ENCODE measurements at regions not wholly inside any gene's neighbourhood (a gene's known extent, or its start where the extent isn't known, plus 50 kb on each side); places are given as distances from the start of the nearest gene placed in this dataset.
"Not testable (repeated sequence)": the region's sequence is repeated elsewhere in the genome, so short reads cannot be mapped to it uniquely, and the experiment has no call there.

DNA sequence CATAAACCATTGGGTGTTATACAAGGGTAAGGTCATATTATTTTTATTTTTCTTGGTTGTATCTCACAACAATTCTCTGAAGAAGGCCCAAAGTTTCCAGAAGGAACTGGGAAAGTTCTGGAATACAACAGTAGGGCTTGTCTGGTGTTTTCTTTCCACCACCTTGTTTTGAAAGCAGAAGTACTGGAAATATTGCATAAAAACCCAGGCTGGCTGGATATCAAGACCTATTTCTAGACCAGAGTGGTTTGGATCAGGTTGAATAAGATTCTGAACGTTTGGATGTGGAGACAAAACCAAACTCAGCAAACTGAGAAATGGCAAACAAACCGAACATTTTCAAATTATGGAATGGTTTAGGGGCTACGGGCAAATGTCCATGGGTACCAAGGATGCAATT lies 182.6 kb upstream of the FZD8 start:
- Histone ChIP-seq H3K27ac (no peak overlapping the region), H3K9me3 (no peaks in the 10 kb centered on the region), H3K4me1 (peaks cover 3 to 20% (median 12%) of the 10 kb centered on the region in 3 donors), H3K36me3 (no peaks in the 10 kb centered on the region), H3K27me3 (no peaks in the 10 kb centered on the region), H3K4me3 (no peak overlapping the region)
- WGBS, 2 donors, result 56 to 73% methylated on average over 3 of the region's 3 CpGs
- no peak for DNase-seq
- intact Hi-C loops (cut with DNase I), result no loop called here
- TF ChIP-seq POLR2A (IDR thresholded peaks at IDR 0.05), result no peak
- TF ChIP-seq, protein P1, sequence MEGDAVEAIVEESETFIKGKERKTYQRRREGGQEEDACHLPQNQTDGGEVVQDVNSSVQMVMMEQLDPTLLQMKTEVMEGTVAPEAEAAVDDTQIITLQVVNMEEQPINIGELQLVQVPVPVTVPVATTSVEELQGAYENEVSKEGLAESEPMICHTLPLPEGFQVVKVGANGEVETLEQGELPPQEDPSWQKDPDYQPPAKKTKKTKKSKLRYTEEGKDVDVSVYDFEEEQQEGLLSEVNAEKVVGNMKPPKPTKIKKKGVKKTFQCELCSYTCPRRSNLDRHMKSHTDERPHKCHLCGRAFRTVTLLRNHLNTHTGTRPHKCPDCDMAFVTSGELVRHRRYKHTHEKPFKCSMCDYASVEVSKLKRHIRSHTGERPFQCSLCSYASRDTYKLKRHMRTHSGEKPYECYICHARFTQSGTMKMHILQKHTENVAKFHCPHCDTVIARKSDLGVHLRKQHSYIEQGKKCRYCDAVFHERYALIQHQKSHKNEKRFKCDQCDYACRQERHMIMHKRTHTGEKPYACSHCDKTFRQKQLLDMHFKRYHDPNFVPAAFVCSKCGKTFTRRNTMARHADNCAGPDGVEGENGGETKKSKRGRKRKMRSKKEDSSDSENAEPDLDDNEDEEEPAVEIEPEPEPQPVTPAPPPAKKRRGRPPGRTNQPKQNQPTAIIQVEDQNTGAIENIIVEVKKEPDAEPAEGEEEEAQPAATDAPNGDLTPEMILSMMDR (IDR thresholded peaks at IDR 0.05), result no peak

DNA sequence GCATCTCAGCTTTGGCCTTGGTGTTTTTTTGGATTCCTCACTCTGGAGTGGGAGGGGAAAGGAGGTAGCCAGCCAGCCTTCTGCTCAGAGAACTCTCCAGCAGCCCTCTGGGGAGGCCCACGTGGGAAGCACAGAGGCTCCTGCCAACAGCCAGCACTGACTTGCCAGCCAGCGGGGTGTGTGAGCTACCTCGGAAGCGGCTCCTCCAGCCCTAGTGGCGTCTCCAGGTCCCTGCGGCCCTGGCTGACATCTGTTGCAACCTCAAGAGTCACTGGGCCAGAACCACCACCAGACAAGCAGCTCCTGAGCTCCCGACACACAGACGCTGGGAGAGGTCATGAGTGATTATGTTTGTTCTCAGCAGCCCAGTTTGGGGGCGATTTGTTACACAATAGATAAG lies 180.2 kb upstream of the FZD8 start:
- DNase-seq, result no peak
- intact Hi-C loops (cut with DNase I), result no loop called here
- Histone ChIP-seq H3K36me3 (no peaks in the 10 kb centered on the region), H3K27ac (no peak overlapping the region), H3K9me3 (no peaks in the 10 kb centered on the region), H3K4me1 (peaks cover 3 to 20% (median 12%) of the 10 kb centered on the region in 3 donors), H3K4me3 (no peak overlapping the region), H3K27me3 (no peaks in the 10 kb centered on the region)
- TF ChIP-seq, protein P1 (IDR thresholded peaks at IDR 0.05), result peak in 5 of 6 experiments; percentile 33 to 61 (median 42)
- TF ChIP-seq POLR2A (IDR thresholded peaks at IDR 0.05), result no peak
- WGBS, 2 donors, result 0% methylated on average over 1 of the region's 9 CpGs; no CpG with 5 or more reads in 1 of the 2 donors

DNA sequence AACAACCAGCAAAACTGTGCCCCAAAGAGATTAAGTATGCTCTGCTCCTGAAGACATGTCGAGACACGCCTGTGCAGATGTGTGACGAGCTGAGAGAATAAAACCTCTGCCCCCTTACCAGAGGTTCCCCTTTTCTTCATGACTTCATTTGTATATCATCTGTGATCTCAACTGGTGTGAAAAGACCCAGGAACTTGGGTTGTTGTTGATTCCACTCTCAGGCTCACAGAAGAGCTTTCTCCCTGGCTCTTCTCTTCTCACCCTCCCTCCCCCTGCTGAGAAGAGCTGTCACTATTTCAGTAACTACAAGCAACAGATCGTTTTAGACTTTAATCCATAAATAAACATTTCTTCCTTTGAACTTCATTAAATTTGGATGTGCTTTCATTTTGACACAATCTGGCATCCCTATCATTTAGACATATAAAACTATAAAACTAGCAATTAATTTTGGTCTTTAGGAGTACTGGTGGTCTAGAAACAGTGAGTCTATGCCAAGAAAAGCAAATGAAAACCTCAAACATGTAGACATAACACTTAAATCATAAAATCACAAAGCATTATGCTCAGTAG lies 179.3 kb upstream of the FZD8 start:
- Histone ChIP-seq H3K27me3 (no peaks in the 10 kb centered on the region), H3K9me3 (no peaks in the 10 kb centered on the region), H3K36me3 (no peaks in the 10 kb centered on the region), H3K4me1 (peaks cover 3 to 20% (median 12%) of the 10 kb centered on the region in 3 donors), H3K4me3 (no peak overlapping the region), H3K27ac (no peak overlapping the region)
- 16 to 33% methylated on average over 4 of the region's 4 CpGs for WGBS, 2 donors
- intact Hi-C loops (cut with DNase I), result no loop called here
- DNase-seq, result no peak
- TF ChIP-seq POLR2A (IDR thresholded peaks at IDR 0.05), result no peak
- TF ChIP-seq, protein P1 (IDR thresholded peaks at IDR 0.05), result no peak

DNA sequence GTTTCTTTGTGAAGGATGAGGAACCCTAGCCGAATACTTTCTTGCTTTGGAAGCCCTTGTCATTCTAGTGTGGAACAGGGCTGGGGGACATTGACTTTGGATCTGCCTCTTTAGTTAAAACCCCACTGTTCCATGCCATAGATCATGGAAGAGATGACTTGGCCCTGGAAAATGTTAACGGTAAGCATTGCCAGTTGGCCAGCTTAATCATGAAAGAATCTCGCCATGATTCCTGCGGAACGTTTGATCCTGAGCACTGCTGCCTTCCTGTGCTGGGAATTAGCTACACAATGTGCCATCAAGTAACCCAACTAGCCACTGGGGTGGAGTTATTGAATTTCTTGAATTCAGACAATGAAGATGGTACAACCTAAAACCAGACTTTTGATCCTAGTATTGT lies 177.6 kb upstream of the FZD8 start:
- Histone ChIP-seq H3K27ac (no peak overlapping the region), H3K9me3 (no peaks in the 10 kb centered on the region), H3K4me3 (no peak overlapping the region), H3K36me3 (no peaks in the 10 kb centered on the region), H3K4me1 (peaks cover 3 to 20% (median 12%) of the 10 kb centered on the region in 3 donors), H3K27me3 (no peaks in the 10 kb centered on the region)
- no peak for DNase-seq
- intact Hi-C loops (cut with DNase I), result no loop called here
- no peak for TF ChIP-seq POLR2A (IDR thresholded peaks at IDR 0.05)
- TF ChIP-seq, protein P1 (IDR thresholded peaks at IDR 0.05), result no peak
- 46 to 58% methylated on average over 5 of the region's 5 CpGs for WGBS, 2 donors

DNA sequence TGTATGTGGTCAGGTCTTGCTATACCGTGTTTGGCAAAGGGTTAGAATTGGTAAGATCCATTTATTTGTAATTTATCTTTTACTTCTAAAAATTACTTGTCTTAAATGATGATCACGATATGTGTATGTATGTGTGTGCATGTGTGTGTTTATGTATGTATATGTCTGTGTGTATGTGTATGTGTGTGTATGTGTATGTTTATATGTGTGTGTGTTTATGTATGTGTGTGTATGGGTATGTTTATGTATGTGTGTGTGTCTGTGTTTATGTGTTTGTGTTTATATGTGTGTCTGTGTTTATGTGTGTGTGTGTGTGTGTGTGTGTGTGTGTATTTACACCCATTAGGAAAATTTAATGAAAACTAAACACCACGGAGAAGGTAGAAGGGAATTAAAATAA lies 176.9 kb upstream of the FZD8 start:
- Histone ChIP-seq H3K4me1 (peaks cover 3 to 20% (median 12%) of the 10 kb centered on the region in 3 donors), H3K4me3 (no peak overlapping the region), H3K9me3 (no peaks in the 10 kb centered on the region), H3K36me3 (no peaks in the 10 kb centered on the region), H3K27me3 (no peaks in the 10 kb centered on the region), H3K27ac (no peak overlapping the region)
- no peak for DNase-seq
- WGBS, 2 donors, result 85 to 91% methylated on average over 3 of the region's 3 CpGs
- intact Hi-C loops (cut with DNase I), result no loop called here
- TF ChIP-seq, protein P1 (IDR thresholded peaks at IDR 0.05), result no peak
- TF ChIP-seq POLR2A (IDR thresholded peaks at IDR 0.05), result no peak

DNA sequence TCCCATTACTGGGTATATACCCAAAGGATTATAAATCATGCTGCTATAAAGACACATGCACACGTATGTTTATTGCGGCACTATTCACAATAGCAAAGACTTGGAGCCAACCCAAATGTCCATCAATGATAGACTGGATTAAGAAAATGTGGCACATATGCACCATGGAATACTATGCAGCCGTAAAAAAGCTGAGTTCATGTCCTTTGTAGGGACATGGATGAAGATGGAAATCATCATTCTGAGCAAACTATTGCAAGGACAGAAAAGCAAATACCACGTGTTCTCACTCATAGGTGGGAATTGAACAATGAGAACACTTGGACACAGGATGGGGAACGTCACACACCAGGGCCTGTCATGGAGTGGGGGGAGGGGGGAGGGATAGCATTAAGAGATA lies 175.0 kb upstream of the FZD8 start:
- DNase-seq; H3K27me3 ChIP-seq; H3K27ac ChIP-seq; H3K9me3 ChIP-seq; intact Hi-C loops (cut with DNase I); H3K36me3 ChIP-seq; H3K4me3 ChIP-seq: not testable (repeated sequence)
- H3K4me1 ChIP-seq, result peaks cover 0 to 11% (median 11%) of the 10 kb centered on the region in 3 donors
- 84 to 90% methylated on average over 3 of the region's 5 CpGs for WGBS, 2 donors
